ENCODE measurements at regions not wholly inside any gene's neighbourhood (a gene's known extent, or its start where the extent isn't known, plus 50 kb on each side); places are given as distances from the start of the nearest gene placed in this dataset.
"Not testable (repeated sequence)": the region's sequence is repeated elsewhere in the genome, so short reads cannot be mapped to it uniquely, and the experiment has no call there.

DNA sequence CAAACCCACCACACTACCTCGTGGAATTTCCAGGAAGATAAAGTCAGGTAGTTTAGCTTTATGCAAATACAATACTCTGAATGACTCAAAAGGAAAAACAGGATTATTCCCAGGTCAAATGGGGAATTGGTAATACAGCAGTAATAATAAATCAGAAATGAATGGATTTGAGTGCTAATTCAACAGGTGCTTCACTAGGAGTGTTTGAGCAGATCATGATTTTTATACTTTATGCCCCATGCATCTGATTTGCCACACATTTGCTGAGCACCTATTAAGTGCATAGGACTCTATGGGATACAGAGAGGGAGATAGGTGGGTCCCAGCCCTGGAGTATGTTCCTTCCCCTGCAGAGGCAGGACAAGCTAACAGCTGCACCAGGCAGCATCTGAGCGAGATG lies 381.4 kb upstream of the PODXL start:
- CTCF ChIA-PET: no interaction called here

DNA sequence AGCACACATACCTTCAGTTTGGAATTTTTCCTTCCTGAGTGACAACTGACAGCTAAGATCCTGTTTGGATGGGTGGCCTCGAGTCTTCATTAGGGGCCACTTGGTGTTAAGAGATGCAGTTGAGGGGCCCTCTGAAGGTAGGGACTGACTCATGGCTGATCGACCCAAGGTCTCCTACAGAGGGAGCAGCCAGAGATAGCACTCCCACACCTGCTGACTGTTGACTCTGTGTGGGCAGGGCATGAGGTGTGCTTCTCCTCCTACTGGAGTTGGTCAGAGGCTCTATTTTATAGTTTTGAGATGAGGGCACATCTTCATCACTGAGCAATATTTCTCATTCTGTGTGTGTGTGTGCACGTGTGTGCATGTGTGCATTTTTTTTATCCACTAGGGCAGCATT lies 378.8 kb upstream of the PODXL start:
- DNase-seq (ENCODE audit: extremely low spot score): no peak
- CTCF ChIA-PET: no interaction called here
- POLR2A ChIA-PET: no interaction called here
- TF ChIP-seq FOXK2 (IDR thresholded peaks at IDR 0.05) (no peak), SUZ12 (IDR thresholded peaks at IDR 0.05) (no peak), FOXM1 (IDR thresholded peaks at IDR 0.05; ENCODE audit: borderline replicate concordance) (no peak), NFRKB (IDR thresholded peaks at IDR 0.05) (no peak), TARDBP (IDR thresholded peaks at IDR 0.05) (no peak), LEF1 (IDR thresholded peaks at IDR 0.05; ENCODE audit: borderline replicate concordance) (no peak), L3MBTL2 (conservative IDR thresholded peaks at IDR 0.05) (no peak), BHLHE40 (IDR thresholded peaks at IDR 0.05; ENCODE audit: borderline replicate concordance) (no peak), ELF4 (IDR thresholded peaks at IDR 0.05) (no peak), ZNF384 (IDR thresholded peaks at IDR 0.05) (no peak), ARNT (IDR thresholded peaks at IDR 0.05) (no peak), CTBP1 (IDR thresholded peaks at IDR 0.05; ENCODE audit: borderline replicate concordance) (no peak), FOXA1 (IDR thresholded peaks at IDR 0.05) (no peak), HDGF (IDR thresholded peaks at IDR 0.05; ENCODE audit: borderline replicate concordance) (no peak), SP1 (IDR thresholded peaks at IDR 0.05) (no peak)
- TF ChIP-seq, protein P1, sequence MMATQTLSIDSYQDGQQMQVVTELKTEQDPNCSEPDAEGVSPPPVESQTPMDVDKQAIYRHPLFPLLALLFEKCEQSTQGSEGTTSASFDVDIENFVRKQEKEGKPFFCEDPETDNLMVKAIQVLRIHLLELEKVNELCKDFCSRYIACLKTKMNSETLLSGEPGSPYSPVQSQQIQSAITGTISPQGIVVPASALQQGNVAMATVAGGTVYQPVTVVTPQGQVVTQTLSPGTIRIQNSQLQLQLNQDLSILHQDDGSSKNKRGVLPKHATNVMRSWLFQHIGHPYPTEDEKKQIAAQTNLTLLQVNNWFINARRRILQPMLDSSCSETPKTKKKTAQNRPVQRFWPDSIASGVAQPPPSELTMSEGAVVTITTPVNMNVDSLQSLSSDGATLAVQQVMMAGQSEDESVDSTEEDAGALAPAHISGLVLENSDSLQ (IDR thresholded peaks at IDR 0.05): no peak

More for the DNA sequence above, 381.4 kb upstream of the PODXL start:
- TF ChIP-seq FOXM1 (IDR thresholded peaks at IDR 0.05; ENCODE audit: borderline replicate concordance) (no peak), SP1 (IDR thresholded peaks at IDR 0.05) (no peak), LEF1 (IDR thresholded peaks at IDR 0.05; ENCODE audit: borderline replicate concordance) (no peak), HDGF (IDR thresholded peaks at IDR 0.05; ENCODE audit: borderline replicate concordance) (no peak)
- TF ChIP-seq, protein P1 (IDR thresholded peaks at IDR 0.05): no peak
- POLR2A ChIA-PET: no interaction called here
- DNase-seq (ENCODE audit: extremely low spot score): no peak

DNA sequence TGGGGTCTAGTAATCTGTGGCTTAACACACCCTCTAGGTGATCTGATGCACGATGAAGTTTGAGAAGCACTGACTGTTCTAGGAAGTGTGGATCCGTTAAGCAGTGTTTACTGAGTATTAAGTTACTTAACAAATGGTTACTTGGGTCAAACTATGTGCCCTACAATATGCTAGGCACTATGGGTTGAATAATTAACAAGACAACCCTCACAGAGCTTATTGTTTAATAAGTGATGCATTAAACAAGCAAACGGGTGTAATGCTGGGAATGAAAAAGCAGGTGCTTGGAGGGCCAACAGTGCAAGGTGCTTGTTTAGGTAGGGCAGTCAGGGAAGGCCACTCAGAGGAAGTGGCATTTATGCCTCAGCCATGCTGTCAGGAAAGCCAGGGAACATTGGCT lies 378.0 kb upstream of the PODXL start:
- ChIA-PET POLR2A (no interaction called here), CTCF (no interaction called here)
- no peak for DNase-seq (ENCODE audit: extremely low spot score)
- TF ChIP-seq SUZ12 (IDR thresholded peaks at IDR 0.05): no peak
- TF ChIP-seq L3MBTL2 (conservative IDR thresholded peaks at IDR 0.05): no peak
- no peak for TF ChIP-seq TARDBP (IDR thresholded peaks at IDR 0.05)
- TF ChIP-seq, protein P1 (IDR thresholded peaks at IDR 0.05): no peak
- TF ChIP-seq HDGF (IDR thresholded peaks at IDR 0.05; ENCODE audit: borderline replicate concordance): no peak
- no peak for TF ChIP-seq ARNT (IDR thresholded peaks at IDR 0.05)
- TF ChIP-seq LEF1 (IDR thresholded peaks at IDR 0.05; ENCODE audit: borderline replicate concordance): no peak
- TF ChIP-seq FOXK2 (IDR thresholded peaks at IDR 0.05): no peak
- TF ChIP-seq FOXA1 (IDR thresholded peaks at IDR 0.05): no peak
- no peak for TF ChIP-seq CTBP1 (IDR thresholded peaks at IDR 0.05; ENCODE audit: borderline replicate concordance)
- TF ChIP-seq BHLHE40 (IDR thresholded peaks at IDR 0.05; ENCODE audit: borderline replicate concordance): no peak
- no peak for TF ChIP-seq FOXM1 (IDR thresholded peaks at IDR 0.05; ENCODE audit: borderline replicate concordance)
- no peak for TF ChIP-seq NFRKB (IDR thresholded peaks at IDR 0.05)
- TF ChIP-seq ZNF384 (IDR thresholded peaks at IDR 0.05): no peak

DNA sequence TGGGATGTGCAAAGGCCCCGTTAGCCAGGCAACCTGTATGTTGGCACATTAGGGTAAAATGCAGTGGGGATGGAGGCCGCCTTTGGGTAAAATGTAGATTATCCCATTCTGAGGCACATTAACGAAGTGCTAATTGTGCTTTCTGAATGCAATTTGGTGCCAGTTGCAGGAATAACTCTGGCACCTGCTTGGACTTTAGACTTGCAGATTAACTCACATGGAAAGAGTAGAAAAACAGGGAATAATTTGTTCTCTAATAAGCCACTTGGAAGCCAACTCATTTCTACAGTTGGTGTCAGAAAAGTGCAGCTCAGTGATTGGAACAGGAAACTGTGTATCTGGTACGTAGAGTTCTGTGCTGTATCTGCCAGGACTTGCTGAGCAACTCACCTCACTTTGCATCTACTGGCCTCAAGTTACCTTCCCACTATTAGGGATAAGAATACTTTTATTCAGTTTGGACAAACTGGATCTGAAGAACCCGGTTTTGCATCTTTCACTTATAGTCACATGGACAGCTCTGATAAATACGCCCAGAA lies 377.4 kb upstream of the PODXL start:
- no peak for DNase-seq (ENCODE audit: extremely low spot score)
- ChIA-PET POLR2A (no interaction called here), CTCF (no interaction called here)
- TF ChIP-seq ELF4 (IDR thresholded peaks at IDR 0.05) (no peak), FOXA1 (IDR thresholded peaks at IDR 0.05) (no peak), ARNT (IDR thresholded peaks at IDR 0.05) (no peak), FOXM1 (IDR thresholded peaks at IDR 0.05; ENCODE audit: borderline replicate concordance) (no peak), SUZ12 (IDR thresholded peaks at IDR 0.05) (no peak), TARDBP (IDR thresholded peaks at IDR 0.05) (no peak), LEF1 (IDR thresholded peaks at IDR 0.05; ENCODE audit: borderline replicate concordance) (no peak), L3MBTL2 (conservative IDR thresholded peaks at IDR 0.05) (no peak), HDGF (IDR thresholded peaks at IDR 0.05; ENCODE audit: borderline replicate concordance) (no peak), CTBP1 (IDR thresholded peaks at IDR 0.05; ENCODE audit: borderline replicate concordance) (no peak), NFRKB (IDR thresholded peaks at IDR 0.05) (no peak), BHLHE40 (IDR thresholded peaks at IDR 0.05; ENCODE audit: borderline replicate concordance) (no peak), SP1 (IDR thresholded peaks at IDR 0.05) (no peak)
- TF ChIP-seq, protein P1 (IDR thresholded peaks at IDR 0.05): no peak

GRCh38 chr7:131933219-131933618 lies 376.8 kb upstream of the PODXL start:
- CTCF ChIA-PET, POLR2A ChIA-PET: not testable (repeated sequence)

DNA sequence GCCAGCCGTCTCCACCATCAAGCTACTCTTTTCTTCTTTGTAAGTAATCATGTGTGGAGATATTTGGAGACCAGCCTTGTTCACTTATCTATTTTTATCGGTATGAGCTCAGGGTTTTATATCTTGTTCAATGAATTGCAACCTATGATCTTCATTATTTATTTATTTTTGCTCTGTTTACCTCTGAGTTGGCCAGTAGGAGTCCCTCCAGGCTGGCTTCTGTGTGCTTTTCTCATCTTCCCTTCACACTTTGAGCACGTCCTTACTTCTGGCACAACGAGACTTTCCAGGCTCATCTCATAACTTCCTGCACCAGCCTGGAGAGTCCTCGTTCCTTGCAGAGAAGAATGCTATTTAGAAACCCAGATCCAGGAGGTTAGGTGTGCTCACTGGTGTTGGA lies 375.8 kb upstream of the PODXL start:
- POLR2A ChIA-PET: no interaction called here
- TF ChIP-seq SP1 (IDR thresholded peaks at IDR 0.05) (no peak), HDGF (IDR thresholded peaks at IDR 0.05; ENCODE audit: borderline replicate concordance) (no peak), SUZ12 (IDR thresholded peaks at IDR 0.05) (no peak), ELF4 (IDR thresholded peaks at IDR 0.05) (no peak), ZNF384 (IDR thresholded peaks at IDR 0.05) (no peak), L3MBTL2 (conservative IDR thresholded peaks at IDR 0.05) (no peak), FOXA1 (IDR thresholded peaks at IDR 0.05) (no peak), CTBP1 (IDR thresholded peaks at IDR 0.05; ENCODE audit: borderline replicate concordance) (no peak), FOXK2 (IDR thresholded peaks at IDR 0.05) (no peak), LEF1 (IDR thresholded peaks at IDR 0.05; ENCODE audit: borderline replicate concordance) (no peak), ARNT (IDR thresholded peaks at IDR 0.05) (no peak), NFRKB (IDR thresholded peaks at IDR 0.05) (no peak)
- TF ChIP-seq, protein P1 (IDR thresholded peaks at IDR 0.05): no peak
- no peak for DNase-seq (ENCODE audit: extremely low spot score)
- CTCF ChIA-PET: no interaction called here

More at GRCh38 chr7:131933219-131933618, 376.8 kb upstream of the PODXL start:
- DNase-seq (ENCODE audit: extremely low spot score): not testable (repeated sequence)
